Stimulated activated naive CD8-positive, alpha-beta T cell treated with anti-CD3 and anti-CD28 coated beads, Interleukin-15, Interleukin-2, amounts not matched to agents 100 U/mL and 50 U/mL, for 24 hours (primary cell): ENCODE measurements at regions not wholly inside any gene's neighbourhood (a gene's known extent, or its start where the extent isn't known, plus 50 kb on each side); places are given as distances from the start of the nearest gene placed in this dataset.
"Not testable (repeated sequence)": the region's sequence is repeated elsewhere in the genome, so short reads cannot be mapped to it uniquely, and the experiment has no call there.

Experiments used
- ATAC-seq: fragments of 150-1000 bp; cut with Tn5 transposase; one replicate; pipeline ENCODE4 v1.10.0; 2021
- DNase-seq: peaks from one replicate; pipeline ENCODE4 v3.0.0; 2021

DNA sequence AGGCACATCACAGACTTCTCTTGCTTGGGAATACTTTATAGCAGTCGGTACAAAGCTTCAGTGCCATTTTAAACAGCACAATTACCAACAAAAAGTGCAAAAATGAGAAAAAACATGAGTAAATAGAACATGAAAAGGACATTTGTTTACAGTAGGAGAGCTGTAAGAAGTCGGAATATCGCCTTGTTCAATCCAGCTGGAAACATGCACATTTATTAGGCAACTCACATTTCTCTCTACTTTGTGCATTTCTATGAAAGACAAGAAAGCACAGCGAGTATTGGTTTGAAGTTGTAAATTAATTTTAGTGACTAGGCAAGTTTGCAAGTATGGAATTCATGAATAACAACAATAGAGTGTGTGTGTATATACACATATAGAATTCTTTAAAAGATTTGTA is 484.7 kb downstream of the DACH1 start:
- DNase-seq = no peak
- no peak for ATAC-seq

DNA sequence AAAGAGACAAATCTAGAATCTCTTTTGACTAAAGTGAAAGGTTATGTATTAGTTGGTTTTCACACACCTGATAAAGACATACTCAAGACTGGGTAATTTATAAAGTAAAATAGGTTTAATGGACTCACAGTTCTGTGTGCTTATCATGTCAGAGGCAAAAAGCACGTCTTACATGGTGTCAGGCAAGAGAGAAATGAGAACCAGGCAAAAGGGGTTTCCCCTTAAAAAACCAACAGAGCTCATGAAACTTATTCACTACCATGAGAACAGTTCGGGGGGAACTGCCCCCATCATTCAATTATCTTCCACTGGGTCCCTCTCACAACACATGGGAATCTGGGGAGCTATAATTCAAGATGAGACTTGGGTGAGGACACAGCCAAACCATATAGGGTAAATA is 486.8 kb downstream of the DACH1 start:
- DNase-seq = no peak
- ATAC-seq = no peak

DNA sequence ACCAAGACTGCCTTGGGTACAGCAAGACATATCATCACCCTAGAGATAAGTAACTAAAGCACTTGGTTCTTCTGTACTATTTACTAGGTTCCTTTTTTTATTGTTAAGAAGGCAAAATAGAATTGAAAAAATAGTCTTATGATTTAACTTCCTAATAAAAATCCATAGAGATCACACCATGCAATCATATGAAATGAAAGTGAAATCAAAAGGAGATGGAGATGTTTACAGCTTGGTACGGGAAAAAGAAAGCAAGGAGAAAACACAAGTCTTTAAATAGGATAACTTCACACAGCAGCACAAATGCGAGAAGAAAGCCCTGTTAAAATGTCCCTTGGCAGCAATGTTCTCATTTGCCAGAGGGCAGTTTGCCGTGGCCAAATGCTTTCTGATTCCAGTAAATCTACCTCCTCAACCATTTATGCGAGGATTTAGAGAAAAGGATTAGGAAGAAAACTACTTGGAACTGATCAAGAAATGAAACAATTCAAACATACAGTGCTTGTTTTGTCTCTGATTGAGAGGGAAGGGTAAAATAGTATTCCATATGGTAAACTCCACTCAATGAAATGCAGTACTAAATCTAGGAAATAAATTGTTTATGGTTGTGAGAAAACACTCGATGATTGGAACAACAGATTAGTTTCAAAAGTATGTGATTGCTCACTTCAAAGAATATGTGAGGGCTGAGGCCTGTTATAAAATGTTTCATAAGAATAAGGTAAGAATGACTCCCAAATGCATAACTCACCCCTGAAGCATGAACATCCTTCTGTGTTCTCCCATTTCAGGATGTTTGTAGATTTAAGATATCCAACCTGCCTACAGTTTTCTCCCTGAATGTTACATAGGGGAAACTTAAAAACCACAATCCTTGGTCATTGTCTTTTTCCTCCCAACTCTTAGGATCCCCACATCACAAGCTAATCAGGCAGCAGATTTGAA is 487.8 kb downstream of the DACH1 start:
- ATAC-seq = no peak
- DNase-seq = no peak

DNA sequence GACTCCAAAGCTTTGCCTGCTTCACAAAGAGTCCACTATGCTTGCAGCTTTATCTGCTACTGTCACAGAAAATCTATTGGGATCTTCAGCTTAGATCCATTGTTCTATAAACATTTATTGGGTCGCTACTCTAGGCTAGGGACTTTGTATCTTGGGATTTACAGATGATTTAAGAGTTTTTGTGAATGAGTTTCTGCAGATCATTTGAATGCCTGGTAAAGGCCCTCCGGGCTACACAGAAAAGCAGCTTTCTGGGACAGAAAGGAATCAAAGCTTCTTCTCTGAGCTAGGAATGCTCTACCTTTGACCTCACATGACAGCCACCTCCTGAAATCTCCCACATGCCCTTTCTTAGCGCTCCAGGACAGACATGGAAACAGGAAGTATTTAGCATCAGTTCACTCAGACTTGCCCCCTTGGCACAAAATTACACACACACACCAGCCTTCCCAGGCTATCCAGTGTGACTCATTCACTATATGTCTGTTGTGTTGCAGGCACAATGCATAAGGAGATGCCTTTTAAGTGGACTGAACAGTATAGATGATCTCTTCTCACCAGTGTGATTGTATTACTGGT is 492.4 kb downstream of the DACH1 start:
- no peak for ATAC-seq
- no peak for DNase-seq

DNA sequence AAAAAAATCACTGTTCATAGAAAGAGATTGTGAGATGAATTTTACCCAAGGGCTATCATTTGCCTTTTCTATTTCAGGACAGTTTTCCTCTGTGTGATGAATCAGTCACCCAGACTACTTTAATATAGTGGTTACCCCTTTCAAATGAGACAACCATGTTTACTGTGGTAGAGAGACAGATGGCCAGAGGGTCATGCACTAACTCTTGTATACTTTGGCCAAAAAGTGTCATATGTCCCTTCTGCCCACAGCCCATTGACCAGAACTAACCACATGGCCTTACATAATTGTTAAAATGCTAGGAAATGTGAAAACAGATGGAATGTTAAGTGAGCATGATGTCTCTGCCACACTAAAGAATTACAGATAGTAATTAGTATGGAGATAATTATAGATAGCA is 498.7 kb downstream of the DACH1 start:
- ATAC-seq (no peak), DNase-seq (no peak)

DNA sequence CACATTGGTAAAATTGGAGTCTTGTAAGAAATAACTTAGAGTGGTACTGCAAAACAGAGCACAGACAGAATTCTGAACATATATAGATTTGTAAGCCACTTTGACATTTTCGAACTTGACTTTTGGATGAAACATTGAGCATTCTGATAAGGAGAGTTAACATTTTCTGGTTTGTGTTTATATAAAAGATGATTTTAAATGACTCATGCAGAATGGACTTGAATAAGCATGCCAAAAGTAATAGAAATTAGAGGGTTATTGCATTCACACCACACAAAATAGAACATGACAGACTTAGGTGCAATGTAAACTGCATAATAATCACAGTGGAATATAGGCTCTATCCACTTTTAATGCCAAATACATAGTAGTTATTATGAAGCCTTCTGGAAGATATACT is 507.0 kb downstream of the DACH1 start:
- ATAC-seq = no peak
- DNase-seq = no peak

DNA sequence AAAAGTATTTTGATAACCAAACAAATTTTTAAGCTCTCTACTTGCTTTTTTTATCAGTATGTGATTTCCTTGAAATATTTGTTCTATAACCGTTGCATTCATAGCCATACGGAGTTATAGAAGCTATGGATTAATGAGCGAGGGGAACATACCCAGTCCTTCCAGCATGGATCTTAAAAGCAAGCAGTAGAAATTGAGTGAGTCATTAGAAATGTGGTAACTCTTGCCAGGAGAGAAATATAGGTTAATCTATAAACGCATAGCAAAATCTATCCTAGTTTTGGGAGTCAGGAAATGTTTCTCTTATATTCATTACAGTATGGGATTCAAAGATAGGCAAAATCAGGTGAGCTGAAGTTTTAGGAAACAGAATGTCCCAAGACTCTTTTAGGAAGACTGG is 507.4 kb downstream of the DACH1 start:
- no peak for DNase-seq
- no peak for ATAC-seq

DNA sequence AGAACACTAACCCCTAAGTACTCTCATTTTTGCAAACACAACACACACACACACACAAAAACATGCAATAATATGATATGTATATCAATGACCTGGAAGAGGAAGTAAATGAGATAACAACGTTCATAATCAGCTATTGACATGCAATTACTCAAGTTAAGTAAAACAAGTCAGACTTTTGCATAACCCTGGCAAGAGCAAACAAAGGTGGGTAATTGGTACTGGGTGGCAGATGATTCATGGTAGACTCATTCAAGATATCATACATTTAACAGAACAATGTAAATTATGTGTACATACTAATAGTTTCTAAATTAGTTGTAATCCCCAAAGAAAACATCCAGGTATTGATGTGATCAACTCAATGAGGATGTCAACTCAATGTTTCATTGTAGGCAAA is 508.8 kb downstream of the DACH1 start:
- no peak for ATAC-seq

DNA sequence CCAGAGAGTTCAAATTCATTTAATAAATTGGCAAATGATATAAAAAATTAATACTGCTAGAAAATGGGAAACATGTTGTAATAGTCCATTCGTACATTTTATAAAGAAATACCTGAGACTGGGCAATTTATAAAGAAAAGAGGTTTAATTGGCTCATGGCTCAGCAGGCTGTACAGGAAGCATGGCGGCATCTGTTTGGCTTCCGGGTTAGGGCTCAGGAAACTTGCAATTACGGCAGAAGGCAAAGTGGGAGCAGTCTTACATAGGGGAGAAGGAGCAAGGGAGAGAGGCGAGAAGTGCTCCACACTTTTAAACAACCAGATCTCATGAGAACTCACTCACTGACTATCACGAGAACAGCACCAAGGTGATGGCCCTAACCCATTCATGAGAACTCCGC is 512.0 kb downstream of the DACH1 start:
- DNase-seq = no peak
- ATAC-seq = no peak

More for the DNA sequence above, 508.8 kb downstream of the DACH1 start:
- no peak for DNase-seq

DNA sequence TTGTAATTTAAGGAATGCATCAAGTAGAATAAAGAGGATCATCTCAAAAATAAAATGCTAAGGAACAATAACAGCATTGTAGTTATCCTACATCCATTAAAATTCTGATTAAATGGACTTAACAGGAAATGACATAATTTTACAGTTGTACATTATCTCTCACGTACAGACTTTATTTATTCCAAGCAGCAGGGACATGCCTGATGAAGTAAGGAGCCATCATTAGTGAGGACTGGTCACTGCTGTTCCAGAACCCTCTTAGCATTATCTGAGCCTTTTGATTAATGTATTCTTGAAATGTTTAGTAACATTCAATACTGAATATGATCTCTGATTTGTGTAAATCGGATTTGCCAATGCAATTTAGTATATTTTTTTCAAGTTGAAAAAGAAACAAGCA is 516.1 kb downstream of the DACH1 start:
- DNase-seq = no peak
- no peak for ATAC-seq

DNA sequence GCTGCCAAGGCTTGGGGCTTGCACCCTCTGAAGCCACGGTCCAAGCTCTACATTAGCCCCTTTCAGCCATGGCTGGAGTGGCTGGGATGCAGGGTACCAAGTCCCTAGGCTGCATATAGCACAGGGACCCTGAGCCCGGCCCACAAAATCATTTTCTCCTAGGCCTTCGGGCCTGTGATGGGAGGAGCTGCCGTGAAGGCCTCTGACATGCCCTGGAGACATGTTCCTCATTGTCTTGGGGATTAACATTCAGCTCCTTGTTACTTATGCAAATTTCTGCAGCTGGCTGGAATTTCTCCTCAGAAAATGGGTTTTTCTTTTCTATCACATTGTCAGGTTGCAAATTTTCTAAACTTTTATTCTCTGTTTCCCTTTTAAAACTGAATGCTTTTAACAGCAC is 521.1 kb downstream of the DACH1 start:
- ATAC-seq, DNase-seq: not testable (repeated sequence)

DNA sequence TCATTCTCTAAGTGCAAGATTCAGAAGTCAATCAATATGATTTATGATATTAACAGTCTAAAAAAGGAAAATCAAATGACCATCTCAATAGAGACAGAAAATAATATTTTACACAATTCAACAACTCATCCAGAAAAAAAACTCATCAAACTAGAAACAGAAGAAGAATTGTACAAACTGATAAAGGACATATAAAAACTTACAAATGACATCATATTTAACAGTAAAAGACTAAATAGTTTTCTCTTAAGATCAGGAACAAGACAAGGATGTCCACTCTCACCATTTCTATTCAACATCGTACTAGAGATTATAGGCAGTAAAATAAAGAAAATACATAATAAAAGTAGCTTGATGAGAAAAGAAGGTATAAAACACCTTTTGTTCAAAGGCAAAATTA is 527.3 kb downstream of the DACH1 start:
- ATAC-seq (no peak), DNase-seq (no peak)

DNA sequence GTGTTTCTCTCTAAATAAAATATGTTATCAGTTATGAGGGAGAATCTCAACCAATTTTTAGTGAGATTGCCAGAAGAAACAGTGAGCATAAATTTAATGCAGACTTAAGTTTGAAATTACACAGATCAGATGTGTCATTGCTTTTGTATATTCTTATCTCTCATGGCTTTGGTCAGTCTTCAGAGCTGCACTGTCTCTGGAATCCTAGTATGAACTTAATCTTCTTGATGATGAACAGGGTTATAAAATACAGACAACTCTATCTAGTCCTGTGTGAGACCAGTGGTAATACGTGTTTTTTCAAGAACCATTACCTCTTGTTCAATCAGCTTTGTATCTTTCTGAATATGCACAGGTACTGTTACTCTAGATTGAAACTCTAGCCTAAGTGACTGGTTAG is 528.0 kb downstream of the DACH1 start:
- ATAC-seq (no peak), DNase-seq (no peak)

DNA sequence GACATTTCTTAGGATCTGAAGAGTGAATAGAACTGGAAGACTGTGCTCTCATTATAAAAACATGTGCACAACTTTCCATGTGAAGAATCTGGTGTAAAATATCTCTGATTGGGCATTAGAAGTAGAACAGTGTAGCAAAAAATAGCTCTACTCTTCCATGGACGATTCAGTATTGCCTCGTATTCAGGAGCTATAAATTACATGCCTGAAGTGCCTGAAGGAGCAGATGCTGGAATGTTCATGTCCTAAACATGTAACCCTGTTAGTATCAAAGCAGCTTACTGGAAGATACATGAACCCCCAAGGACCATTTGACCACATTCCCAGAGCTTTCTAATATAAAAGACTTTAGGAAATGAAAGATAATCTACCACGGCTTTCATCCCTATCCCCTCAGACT is 528.9 kb downstream of the DACH1 start:
- DNase-seq = no peak
- no peak for ATAC-seq

DNA sequence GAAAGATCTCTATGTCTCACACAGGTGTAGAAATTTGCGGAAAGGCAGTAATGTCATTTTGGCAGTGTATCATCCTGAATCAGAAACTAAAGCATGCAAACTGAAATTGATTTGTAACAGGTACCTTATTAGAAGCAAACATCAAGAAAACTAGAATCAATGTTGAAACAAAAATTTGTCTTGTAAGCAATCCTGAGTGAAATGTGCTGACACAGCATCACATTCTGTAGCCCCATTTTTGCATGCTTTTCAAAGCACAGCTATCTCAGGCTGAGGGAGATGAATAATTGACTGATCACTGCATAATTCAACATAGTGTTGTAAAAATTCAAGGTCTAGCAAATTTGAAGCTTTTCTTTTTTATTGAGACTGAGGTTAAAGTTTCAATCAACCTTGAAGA is 539.7 kb downstream of the DACH1 start:
- DNase-seq = no peak
- no peak for ATAC-seq

DNA sequence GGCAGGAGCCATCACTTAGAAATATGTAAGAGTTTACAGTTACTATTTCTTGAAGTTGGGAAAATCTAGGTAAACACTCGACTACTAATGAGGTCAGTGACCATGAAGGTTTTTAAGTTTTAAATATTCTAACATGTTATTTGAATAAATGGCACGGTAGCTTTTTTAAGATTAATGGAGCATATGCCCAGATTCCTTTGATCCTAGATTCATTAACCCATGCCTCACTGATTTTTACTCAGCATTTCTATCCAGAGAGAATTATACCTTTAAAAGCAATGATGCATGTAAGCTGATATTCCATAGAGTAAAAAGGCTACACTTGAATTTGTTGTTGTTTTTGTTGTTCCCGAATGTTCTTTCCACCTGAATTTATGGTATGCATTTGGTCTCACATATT is 541.4 kb downstream of the DACH1 start:
- DNase-seq (no peak), ATAC-seq (no peak)

DNA sequence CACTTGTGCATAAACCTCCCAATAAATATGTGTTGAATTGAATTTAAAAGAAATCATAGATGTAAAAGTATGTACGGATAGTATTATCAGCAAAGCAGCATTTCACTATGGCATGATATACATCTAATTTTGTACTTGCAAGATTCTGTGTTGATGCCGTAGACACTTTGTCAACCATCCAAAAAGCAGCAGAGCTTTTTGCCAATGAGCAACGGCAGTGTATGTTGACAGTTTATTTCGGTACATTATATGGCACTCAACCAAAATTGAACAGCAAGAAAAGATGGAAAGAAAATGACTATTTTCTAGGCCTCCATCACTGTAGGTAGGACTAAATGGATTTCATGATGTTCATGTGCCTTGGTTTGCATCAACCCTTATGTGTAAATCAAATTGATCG is 543.7 kb downstream of the DACH1 start:
- DNase-seq = no peak
- no peak for ATAC-seq

DNA sequence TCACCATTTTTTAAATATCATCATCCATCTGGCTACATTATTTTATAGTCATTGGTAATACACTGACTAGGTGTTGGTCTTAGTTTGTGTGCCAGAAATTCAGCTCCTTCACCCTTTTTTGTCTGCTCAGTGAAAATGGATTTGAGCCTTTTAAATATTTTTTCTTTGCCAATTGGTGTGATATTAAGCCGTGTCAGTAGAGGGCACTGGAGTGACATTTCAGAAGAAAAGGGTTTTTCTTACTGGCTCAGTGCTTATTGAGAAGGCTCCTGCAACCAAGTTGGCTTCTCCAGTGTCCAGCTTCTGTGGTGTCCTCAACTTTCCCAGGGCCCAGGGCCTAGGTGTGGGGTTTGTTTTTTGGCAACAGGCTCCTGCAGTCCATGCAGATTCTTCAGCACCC is 546.6 kb downstream of the DACH1 start:
- no peak for DNase-seq
- no peak for ATAC-seq

DNA sequence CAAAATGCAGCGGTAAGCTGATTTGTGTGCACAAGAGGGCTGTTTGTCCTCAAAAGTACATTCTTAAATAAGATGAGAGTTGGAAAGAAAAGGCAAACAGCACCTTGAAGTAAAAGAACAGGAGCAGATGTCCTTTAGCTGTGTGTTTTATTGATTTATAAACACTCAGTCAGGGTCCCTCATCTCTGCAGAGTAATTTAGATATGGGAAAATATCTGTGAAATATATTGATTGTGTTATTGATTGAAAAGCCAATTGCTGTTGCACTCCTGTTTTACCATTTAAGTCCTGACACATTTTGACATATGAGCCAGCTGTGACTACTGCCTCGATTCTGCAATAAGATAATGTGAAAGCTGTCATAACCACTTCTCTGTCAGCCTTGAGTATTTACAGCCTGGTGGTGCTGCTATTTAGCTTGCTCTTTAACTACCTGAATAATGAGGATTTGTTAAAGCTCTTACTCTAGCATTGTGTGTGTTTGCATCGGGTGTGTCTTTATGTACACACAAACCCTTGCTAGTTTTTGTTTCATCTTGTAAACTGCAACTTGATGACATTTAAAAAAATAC is 550.1 kb downstream of the DACH1 start:
- ATAC-seq (no peak), DNase-seq (no peak)

DNA sequence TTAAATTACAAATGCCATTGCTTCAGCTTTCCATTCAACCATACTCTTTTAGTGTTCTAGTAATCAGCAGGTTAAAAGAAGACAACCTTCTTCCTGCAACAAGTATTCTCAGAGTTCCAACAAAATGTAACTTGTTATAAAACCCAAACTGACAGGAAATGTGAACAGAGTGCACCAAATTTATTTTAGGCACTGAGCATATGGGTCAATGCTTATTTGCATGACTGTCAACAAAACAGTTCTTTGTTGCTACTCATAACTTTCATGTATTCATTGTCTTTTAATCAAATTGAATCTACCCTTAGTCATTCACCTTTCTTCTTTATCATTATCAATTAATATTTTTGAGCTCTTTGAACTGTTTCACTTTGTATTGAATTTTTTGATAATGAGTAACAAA is 554.1 kb downstream of the DACH1 start:
- ATAC-seq (no peak), DNase-seq (no peak)

DNA sequence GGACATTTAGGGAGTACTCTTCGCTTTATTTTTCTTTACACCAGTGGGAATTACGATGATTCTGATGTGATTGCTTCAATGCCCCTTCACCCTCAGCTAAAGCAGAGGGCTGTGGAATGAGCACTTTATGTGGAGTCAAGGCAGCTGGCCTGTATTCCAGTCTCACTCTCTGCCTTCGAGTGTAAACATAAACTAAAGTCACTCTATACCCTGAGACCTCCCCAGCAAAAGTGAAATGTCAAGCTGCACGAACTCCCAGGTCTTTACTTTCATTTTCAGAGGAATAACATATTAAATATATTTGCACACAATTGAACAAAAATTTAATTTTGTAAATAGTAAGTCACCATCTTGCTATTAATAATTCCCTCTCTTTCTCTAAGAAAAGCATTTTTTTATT is 557.1 kb downstream of the DACH1 start:
- no peak for DNase-seq
- ATAC-seq = no peak

DNA sequence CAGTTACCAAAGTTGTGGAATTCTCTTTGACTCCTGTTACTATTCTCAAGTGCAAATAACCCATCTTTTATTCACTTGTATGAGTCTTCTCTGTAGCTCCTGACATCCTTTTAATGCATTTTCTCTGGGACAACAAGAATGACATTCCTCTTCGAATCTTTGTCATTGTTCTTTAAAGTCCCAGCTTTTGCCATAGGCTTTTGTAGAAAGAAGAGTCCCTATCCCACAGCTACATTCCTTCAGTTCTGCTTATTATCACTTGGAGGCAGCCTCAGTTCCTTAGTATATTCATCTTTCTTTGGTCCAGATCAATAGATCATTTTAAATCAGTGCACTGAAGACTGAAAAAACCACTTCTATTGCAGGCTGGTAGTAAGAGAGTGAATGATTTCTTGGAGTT is 560.2 kb downstream of the DACH1 start:
- DNase-seq = no peak
- ATAC-seq = no peak

DNA sequence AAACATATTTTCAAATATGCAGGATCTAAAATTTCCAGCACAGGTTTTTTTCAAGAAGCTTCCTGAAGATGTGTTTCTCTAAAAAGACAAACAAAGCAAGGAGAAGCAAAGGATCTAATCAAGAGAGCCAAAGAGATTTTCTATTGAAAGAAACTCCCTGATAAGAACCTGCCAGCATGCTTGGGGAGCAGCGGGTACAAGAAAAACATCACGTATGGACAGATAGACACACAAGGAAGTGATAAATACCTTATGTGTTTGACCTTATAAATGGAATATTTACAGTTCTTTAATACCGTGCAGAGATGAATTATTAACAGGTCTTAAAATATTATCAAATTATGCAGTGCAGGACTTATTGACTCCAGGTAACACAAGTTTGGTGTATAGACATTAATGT is 562.1 kb downstream of the DACH1 start:
- ATAC-seq (no peak), DNase-seq (no peak)

DNA sequence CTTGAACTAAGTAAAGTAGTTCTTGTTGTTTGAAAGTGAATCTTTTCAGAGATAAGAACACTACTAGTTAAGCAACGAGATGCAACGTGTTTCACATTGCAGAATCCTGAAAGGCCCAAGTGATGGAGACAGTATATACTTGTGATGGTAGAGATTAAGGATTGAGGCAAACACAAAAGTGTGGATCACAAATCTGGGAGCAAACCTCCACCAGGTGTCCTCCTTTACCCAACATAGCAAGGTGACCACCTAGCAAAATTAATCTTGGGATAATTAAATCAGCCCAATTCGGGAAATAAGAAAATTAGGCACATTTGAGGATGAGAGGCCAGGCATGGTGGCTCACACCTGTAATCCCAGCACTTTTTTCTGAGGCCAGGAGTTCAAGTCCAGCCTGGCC is 563.9 kb downstream of the DACH1 start:
- no peak for DNase-seq
- no peak for ATAC-seq
